K562 (cell line): ENCODE measurements at regions not wholly inside any gene's neighbourhood (a gene's known extent, or its start where the extent isn't known, plus 50 kb on each side); places are given as distances from the start of the nearest gene placed in this dataset.

ENCODE experiments used
- ESRRA ChIP-seq: fragments of 450-650 bp; IDR thresholded peaks from 2 replicates; pipeline ENCODE4 v1.6.1; 2014; ENCODE audit warnings: low read depth, mild to moderate bottlenecking, moderate library complexity, borderline replicate concordance
- FOXA1 ChIP-seq: fragments of 450-650 bp; IDR thresholded peaks from 2 replicates; pipeline ENCODE4 v1.6.1; 2016; ENCODE audit warnings: mild to moderate bottlenecking, borderline replicate concordance
- NELFE ChIP-seq: IDR thresholded peaks from 2 replicates; pipeline ENCODE4 v1.6.1; 2011; ENCODE audit warnings: mild to moderate bottlenecking; ENCODE audit not compliant: insufficient read depth, insufficient read length
- NFXL1 ChIP-seq: fragments of 450-650 bp; formaldehyde crosslinking; IDR thresholded peaks from 2 replicates; pipeline ENCODE4 v1.4.0; 2021; ENCODE audit warnings: mild to moderate bottlenecking
- NKRF ChIP-seq: fragments of 450-650 bp; IDR thresholded peaks from 2 replicates; pipeline ENCODE4 v1.6.1; 2016; ENCODE audit warnings: borderline replicate concordance
- NR2C2 ChIP-seq, 2 experiments: fragments of 200-800 bp in 1 of 2; sonication (Bioruptor generic) in 1 of 2; sonication (generic) in 1 of 2; formaldehyde crosslinking in 1 of 2; IDR thresholded peaks; 2 replicates each; pipeline versions ENCODE4 v1.6.1 to v1.8.0; 2016 to 2022; ENCODE audit warnings: mild to moderate bottlenecking in 1 of 2, missing compliant biosample characterization in 1 of 2, missing genetic modification characterization in 1 of 2, missing genetic modification reagents in 1 of 2
- RFX7 ChIP-seq: fragments of 250-450 bp; sonication (Bioruptor Pico); IDR thresholded peaks from 2 replicates; pipeline ENCODE4 v1.5.1; 2021; ENCODE audit warnings: mild to moderate bottlenecking
- SPI1 ChIP-seq: IDR thresholded peaks from 2 replicates; pipeline ENCODE4 v1.6.1; 2011; ENCODE audit warnings: low read depth, low read length, control low read depth, borderline replicate concordance
- ZNF592 ChIP-seq: fragments of 450-650 bp; IDR thresholded peaks from 2 replicates; pipeline ENCODE4 v1.6.1; 2017; ENCODE audit warnings: antibody characterized with exemption, mild to moderate bottlenecking
- ZNF830 ChIP-seq: fragments of 250-450 bp; sonication (Bioruptor Pico); IDR thresholded peaks from 2 replicates; pipeline ENCODE4 v1.5.0; 2021; ENCODE audit warnings: mild to moderate bottlenecking

DNA sequence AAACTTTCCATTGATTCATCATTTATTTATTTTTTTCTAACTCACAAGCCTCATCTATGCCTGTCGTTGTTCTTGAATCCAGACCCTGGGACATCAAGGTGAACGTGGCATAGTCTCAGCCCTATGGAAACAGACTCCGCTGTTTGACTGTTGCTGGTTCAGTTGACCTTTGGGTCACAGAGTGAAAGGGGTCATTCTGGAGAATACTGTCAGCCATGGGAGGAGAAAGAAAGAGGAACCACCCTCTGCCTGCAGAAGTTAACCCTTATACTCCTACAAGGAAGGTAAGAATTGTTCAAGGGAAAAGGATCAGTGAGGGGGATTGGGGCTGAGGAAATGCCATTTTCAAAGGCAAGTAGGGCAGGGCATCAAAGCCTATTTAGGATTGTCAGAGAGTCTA is 387.6 kb upstream of the MAF start (continued):
- no peak for TF ChIP-seq NELFE
- no peak for TF ChIP-seq FOXA1
- TF ChIP-seq NKRF: no peak
- no peak for TF ChIP-seq RFX7 (CRISPR knock-in tag)
- TF ChIP-seq NFXL1: 0 out of 2 replicates have a peak, but pooled peaks have one; percentile 35
- TF ChIP-seq ZNF592: peak; percentile 40; the same call in 1 of the 2 replicates
- no peak for TF ChIP-seq NR2C2 (CRISPR knock-in tag; IDR thresholded peaks at IDR 0.05)
- peak; percentile 63; the same call in 1 of the 2 replicates for TF ChIP-seq NR2C2 (tag; IDR thresholded peaks at IDR 0.05)
- 0 out of 2 replicates have a peak, but pooled peaks have one; percentile 20 for TF ChIP-seq ESRRA
- peak; percentile 60; the same call in 1 of the 2 replicates for TF ChIP-seq SPI1
- TF ChIP-seq ZNF830 (CRISPR knock-in tag): no peak
- TF ChIP-seq, all 486 proteins: peak for 10
